PC-9 (cell line): ENCODE measurements at regions not wholly inside any gene's neighbourhood (a gene's known extent, or its start where the extent isn't known, plus 50 kb on each side); places are given as distances from the start of the nearest gene placed in this dataset.

Experiments used
- EZH2 ChIP-seq: fragments of 200-600 bp; sonication (generic); IDR thresholded peaks from 2 replicates; pipeline ENCODE4 v1.8.0; 2017; ENCODE audit warnings: antibody characterized with exemption, low read depth
- TF ChIP-seq, protein P1 (sequence below): fragments of 200-600 bp; sonication (generic); conservative IDR thresholded peaks from 2 replicates; pipeline ENCODE4 v1.6.1; 2017; ENCODE audit warnings: mixed run types, antibody characterized with exemption, mild to moderate bottlenecking, moderate library complexity

DNA sequence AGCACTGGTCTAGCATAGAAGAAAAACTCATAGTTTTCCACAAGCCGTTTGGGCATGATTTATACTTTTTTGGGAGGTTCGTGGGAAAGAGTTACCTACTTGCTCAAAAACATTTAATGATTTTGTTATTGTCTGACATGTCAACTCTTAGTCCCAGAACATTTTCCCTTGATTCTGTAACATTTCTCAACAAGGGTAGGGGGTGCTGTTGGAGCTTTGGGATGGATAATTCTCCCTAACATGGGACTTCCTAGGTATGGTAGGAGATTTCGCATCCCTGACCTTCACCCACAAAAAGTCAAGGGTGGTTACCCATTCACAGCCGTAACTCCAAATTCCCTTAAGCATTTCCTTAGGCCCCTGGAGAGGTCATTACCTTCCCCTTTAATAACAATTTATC, 378.0 kb downstream of the YTHDC2 start:
- no peak for TF ChIP-seq EZH2
- TF ChIP-seq, protein P1, sequence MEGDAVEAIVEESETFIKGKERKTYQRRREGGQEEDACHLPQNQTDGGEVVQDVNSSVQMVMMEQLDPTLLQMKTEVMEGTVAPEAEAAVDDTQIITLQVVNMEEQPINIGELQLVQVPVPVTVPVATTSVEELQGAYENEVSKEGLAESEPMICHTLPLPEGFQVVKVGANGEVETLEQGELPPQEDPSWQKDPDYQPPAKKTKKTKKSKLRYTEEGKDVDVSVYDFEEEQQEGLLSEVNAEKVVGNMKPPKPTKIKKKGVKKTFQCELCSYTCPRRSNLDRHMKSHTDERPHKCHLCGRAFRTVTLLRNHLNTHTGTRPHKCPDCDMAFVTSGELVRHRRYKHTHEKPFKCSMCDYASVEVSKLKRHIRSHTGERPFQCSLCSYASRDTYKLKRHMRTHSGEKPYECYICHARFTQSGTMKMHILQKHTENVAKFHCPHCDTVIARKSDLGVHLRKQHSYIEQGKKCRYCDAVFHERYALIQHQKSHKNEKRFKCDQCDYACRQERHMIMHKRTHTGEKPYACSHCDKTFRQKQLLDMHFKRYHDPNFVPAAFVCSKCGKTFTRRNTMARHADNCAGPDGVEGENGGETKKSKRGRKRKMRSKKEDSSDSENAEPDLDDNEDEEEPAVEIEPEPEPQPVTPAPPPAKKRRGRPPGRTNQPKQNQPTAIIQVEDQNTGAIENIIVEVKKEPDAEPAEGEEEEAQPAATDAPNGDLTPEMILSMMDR, result no peak
